ENCODE measurements at regions not wholly inside any gene's neighbourhood (a gene's known extent, or its start where the extent isn't known, plus 50 kb on each side); places are given as distances from the start of the nearest gene placed in this dataset.

GRCh38 chr4:53653484-53654053, 62.3 kb upstream of the LNX1 start:
- no peak for TF ChIP-seq POLR2AphosphoS5 (IDR thresholded peaks at IDR 0.05; ENCODE audit: low read depth, low read length)
- TF ChIP-seq, protein P1, sequence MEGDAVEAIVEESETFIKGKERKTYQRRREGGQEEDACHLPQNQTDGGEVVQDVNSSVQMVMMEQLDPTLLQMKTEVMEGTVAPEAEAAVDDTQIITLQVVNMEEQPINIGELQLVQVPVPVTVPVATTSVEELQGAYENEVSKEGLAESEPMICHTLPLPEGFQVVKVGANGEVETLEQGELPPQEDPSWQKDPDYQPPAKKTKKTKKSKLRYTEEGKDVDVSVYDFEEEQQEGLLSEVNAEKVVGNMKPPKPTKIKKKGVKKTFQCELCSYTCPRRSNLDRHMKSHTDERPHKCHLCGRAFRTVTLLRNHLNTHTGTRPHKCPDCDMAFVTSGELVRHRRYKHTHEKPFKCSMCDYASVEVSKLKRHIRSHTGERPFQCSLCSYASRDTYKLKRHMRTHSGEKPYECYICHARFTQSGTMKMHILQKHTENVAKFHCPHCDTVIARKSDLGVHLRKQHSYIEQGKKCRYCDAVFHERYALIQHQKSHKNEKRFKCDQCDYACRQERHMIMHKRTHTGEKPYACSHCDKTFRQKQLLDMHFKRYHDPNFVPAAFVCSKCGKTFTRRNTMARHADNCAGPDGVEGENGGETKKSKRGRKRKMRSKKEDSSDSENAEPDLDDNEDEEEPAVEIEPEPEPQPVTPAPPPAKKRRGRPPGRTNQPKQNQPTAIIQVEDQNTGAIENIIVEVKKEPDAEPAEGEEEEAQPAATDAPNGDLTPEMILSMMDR (IDR thresholded peaks at IDR 0.05) = no peak; the same call in 1 of the 2 replicates
- no peak for TF ChIP-seq YY1 (IDR thresholded peaks at IDR 0.05; ENCODE audit: low read depth)
- TF ChIP-seq RCOR1 (IDR thresholded peaks at IDR 0.05; ENCODE audit: low read length) = no peak
- TF ChIP-seq REST (IDR thresholded peaks at IDR 0.05; ENCODE audit: low read depth, low read length) = no peak
- no peak for TF ChIP-seq ELF1 (IDR thresholded peaks at IDR 0.05)
- TF ChIP-seq USF2 (IDR thresholded peaks at IDR 0.05; ENCODE audit: borderline replicate concordance, low read depth, low read length) = no peak
- TF ChIP-seq NFIC (IDR thresholded peaks at IDR 0.05; ENCODE audit: borderline replicate concordance) = no peak
